Retina (tissue), 1 donor: ENCODE measurements at regions not wholly inside any gene's neighbourhood (a gene's known extent, or its start where the extent isn't known, plus 50 kb on each side); places are given as distances from the start of the nearest gene placed in this dataset.
"Not testable (repeated sequence)": the region's sequence is repeated elsewhere in the genome, so short reads cannot be mapped to it uniquely, and the experiment has no call there.

ENCODE experiments used
- DNase-seq: peaks from one replicate; pipeline ENCODE4 v3.0.0-alpha.2; 2016

DNA sequence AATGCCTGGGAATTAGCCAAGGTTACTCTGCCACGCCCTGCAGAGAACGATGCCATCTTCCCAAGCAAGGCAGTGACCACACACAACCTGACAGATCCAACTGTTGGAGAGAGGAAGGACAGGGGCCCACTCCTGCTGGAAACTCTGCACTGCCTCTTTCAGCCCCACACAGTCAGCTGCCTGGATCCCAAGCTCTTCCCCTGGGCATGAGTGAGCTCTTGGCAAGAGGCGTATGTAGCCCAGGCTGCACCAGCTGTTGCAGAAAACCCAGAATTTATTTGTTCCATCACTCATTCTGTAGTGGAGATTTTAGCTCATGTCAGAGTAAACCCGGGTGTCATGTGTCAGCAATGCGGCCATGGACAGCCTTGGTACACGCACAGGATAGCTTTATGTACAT lies 135.1 kb upstream of the TRIM24 start:
- no peak for DNase-seq

DNA sequence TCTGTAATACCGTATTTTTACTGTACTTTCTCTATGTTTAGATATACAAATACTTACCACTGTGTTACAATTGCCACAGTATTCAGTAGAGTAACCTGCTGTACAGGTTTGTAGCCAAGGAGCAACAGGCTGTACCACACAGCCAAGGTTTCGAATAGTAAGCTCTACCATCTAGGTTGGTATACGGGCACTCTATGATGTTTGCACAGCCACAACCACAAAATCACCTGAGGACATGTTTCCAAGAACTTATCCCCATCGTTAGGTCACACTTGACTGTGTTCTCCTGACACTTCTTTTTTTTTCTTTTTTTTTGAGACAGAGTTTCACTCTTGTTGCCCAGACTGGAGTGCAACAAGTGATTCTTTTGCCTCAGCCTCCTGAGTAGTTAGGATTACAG lies 134.6 kb upstream of the TRIM24 start:
- no peak for DNase-seq

DNA sequence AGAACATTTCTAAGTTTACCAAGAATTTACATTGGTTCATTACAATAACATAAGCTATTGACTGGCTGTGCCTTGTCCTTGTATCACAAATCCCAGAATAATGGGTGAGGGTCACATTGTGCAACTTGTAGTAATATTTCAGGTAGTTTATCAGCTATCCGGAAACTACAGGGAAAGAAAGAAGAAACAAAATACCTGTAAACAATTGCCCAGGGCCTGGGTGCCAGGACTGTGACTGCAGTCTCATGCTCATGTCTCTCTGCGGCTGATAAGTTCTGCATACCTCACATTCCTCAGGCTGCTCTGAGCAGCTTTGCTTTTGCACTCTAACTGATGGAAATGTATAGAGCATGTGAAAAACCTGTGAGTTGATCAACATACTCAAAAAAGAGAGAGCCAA lies 131.8 kb upstream of the TRIM24 start:
- DNase-seq = no peak

DNA sequence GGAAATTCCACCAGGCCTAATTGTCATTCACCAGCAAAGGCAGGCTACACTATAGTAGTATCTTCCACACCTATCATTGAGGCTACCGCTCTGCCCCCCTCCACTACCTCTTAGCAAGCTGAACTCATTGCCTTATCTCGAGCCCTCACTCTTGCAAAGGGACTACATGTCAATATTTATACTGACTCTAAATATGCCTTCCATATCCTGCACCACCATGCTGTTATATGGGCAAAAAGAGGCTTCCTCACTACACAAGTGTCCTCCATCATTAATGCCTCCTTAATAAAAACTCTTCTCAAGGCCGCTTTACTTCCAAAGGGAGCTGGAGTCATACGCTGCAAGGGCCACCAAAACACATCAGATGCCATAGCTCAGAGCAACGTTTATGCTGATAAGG lies 127.2 kb upstream of the TRIM24 start:
- DNase-seq = not testable (repeated sequence)

DNA sequence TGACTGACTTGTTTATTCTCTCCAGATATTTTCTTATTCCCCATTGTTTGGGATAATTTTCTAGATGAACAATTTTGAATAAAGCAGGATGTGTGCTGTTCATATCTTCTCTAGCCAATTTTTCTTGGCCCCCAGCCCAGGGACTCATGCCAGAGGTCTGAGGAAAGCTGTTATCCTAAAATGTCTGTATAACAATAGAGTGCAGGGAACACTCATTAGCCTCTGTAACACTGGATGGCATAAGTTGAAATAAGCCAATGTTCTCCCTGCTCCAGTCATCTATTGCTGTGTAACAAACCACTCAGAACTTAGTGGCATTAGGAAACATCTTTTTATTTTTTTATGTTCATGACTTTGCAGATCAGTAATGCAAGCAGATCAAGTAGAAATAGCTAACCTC lies 121.7 kb upstream of the TRIM24 start:
- no peak for DNase-seq

- DNase-seq = not testable (repeated sequence)
Measured at GRCh38 chr7:138339229-138339628, 120.8 kb upstream of the TRIM24 start.

DNA sequence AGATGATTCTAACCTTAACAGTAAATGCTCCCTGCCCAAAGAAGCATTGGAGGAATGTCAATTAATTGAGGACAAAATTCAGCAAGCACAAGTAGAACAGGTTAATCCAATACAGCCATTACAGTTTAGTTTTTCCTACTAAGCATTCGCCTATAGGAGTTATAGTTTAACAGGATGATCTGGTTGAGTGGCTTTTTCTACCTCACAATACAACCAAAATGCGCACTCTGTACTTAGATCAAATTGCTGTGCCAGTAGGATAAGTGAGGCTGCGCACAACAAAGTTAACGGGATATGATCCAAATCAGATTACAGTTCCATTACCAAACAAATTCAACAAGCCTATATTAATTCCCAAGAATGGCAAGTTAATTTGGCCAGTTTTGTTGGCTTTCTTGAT lies 117.1 kb upstream of the TRIM24 start:
- no peak for DNase-seq

- DNase-seq = no peak
Measured at GRCh38 chr7:138345567-138345966, 114.5 kb upstream of the TRIM24 start.

GRCh38 chr7:138346975-138347374 lies 113.1 kb upstream of the TRIM24 start:
- no peak for DNase-seq

- DNase-seq = no peak
Measured at GRCh38 chr7:138349841-138350700, 110.0 kb upstream of the TRIM24 start.

DNA sequence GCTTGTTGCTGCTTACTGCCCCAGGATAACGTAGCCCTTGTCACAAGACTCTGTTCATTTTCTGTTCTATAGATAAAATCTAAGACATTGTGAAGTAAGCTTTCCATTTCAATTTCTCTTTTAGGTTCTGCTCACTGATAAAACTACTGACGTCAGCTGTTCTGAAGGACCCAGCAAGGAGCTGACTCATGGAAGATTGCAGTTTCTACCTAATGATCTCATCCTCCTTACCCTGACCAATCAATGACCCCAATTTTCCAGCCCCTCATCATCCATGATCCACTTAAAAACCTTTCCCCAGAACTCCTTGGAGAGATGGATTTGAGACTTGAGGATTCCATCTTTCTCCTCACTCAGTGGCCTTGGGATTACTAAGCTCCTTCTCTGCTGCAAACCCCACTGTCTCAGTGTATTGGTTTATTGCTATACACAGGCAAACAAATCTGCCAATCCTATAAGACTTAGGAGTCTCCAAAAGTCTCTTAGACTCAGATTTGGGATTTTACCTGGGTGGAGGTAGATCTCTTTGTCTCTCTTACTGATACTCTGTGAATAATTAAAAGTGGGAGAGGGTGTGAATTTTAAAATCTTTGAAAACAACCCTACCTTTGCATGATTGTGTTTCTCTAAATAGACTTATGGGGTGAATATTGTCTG lies 109.2 kb upstream of the TRIM24 start:
- DNase-seq = no peak

GRCh38 chr7:138352570-138353461 lies 107.2 kb upstream of the TRIM24 start:
- DNase-seq = no peak

DNA sequence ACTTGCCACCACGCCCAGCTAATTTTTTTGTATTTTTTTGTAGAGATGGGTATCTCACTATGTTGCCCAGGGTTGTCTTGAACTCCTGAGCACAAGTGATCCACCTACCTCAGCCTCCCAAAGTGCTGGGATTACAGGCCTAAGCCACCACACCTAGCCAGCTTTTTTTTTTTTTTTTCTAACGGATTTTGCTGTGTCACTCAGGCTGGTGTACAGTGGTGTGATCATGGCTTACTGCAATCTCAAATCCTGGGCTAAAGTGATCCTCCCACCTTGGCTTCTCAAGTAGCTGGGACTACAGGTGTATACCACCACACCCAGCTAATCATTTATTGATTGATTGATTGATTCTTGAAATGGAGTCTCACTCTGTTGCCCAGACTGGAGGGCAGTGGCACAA lies 106.0 kb upstream of the TRIM24 start:
- no peak for DNase-seq

DNA sequence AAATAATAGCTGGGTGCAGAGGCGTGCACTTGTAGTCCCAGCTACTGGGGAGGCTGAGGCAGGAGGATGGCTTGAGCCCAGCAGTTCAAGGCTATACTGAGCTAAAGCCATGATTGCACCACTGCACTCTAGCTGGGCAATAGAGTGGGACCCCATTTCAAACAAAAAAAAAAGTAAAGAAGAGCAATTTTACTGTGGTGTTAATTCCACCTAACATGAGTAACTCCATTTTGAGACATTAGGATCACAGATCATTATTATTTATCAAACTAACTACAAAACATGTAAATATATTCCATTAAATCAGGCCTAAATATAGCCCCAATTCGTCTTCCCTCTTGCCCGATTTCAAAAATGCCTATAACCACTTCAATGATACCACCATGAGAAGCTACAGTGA lies 104.8 kb upstream of the TRIM24 start:
- no peak for DNase-seq

DNA sequence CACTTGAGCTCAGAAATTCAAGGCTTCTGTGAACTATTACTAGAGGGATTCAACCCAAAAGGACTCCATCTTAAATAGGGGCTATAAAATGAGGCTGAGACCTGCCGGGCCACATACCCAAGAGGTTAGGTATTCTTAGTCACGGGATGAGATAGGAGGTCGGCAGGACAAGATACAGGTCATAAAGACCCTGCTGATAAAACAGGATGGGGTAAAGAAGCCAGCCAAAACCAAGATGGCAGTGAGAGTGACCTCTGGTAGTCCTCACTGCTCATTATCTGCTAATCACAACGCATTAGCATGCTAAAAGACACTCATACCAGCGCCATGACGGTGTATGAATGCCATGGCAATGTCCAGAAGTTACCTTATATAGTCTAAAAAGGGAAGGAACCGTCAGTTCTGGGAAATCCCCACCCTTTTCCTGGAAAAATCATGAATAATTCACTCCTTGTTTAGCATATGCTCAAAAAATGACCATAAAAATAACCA lies 101.2 kb upstream of the TRIM24 start:
- no peak for DNase-seq

- DNase-seq = no peak
Measured at GRCh38 chr7:138359870-138360559, 100.0 kb upstream of the TRIM24 start.

GRCh38 chr7:138363721-138364120 lies 96.3 kb upstream of the TRIM24 start:
- no peak for DNase-seq

DNA sequence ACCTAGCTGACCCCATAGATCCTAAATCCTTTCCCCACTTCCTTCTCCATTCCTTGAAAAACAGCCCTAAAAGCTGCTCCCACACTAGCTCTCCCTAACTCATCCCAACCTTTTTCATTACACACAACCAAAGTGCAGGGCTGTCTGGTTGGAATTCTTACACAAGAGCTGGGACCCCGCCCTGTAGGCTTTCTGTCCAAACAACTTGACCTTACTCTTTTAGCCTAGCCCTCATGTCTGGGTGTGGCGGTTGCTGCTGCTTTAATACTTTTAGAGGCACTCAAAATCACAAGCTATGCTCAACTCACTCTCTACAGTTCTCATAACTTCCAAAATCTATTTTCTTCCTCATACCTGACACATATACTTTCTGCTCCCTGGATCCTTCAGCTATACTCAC lies 93.9 kb upstream of the TRIM24 start:
- DNase-seq = not testable (repeated sequence)

DNA sequence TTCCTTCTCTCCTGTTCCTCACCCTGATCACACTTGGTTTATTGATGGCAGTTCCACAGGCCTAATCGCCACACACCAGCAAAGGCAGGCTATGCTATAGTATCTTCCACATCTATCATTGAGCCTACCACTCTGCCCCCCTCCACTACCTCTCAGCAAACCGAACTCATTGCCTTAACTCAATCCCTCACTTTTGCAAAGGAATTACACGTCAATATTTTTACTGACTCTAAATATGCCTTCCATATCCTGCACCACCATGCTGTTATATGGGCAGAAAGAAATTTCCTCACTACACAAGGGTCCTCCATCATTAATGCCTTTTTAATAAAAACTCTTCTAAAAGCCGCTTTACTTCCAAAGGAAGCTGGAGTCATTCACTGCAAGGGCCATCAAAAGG lies 93.4 kb upstream of the TRIM24 start:
- DNase-seq = not testable (repeated sequence)

GRCh38 chr7:138369797-138370196 lies 90.3 kb upstream of the TRIM24 start:
- DNase-seq = no peak

- DNase-seq = no peak
Measured at GRCh38 chr7:138370956-138371355, 89.1 kb upstream of the TRIM24 start.

GRCh38 chr7:138374119-138374693 lies 85.9 kb upstream of the TRIM24 start:
- no peak for DNase-seq
